Cardiac muscle cell (in vitro differentiated cells and primary cell): ENCODE measurements at regions not wholly inside any gene's neighbourhood (a gene's known extent, or its start where the extent isn't known, plus 50 kb on each side); places are given as distances from the start of the nearest gene placed in this dataset.
"Not testable (repeated sequence)": the region's sequence is repeated elsewhere in the genome, so short reads cannot be mapped to it uniquely, and the experiment has no call there.

Experiments used
- DNase-seq, 2 donors: peaks; one replicate each; pipeline versions ENCODE4 v3.0.0 to v3.0.0-alpha.2; 2010 to 2017; ENCODE audit warnings: low read depth in 1 of 2, low spot score in 1 of 2
- H3K27ac ChIP-seq: fragments of 200-600 bp; sonication (generic); 2 replicates; pipeline ENCODE4 v1.5.1; 2016
- H3K27me3 ChIP-seq: fragments of 200-600 bp; sonication (generic); 2 replicates; pipeline ENCODE4 v1.6.0; 2016; ENCODE audit warnings: control low read depth
- H3K36me3 ChIP-seq: fragments of 200-600 bp; sonication (generic); 2 replicates; pipeline ENCODE4 v1.5.1; 2016; ENCODE audit warnings: control low read depth
- H3K4me1 ChIP-seq: fragments of 200-600 bp; sonication (generic); 2 replicates; pipeline ENCODE4 v1.8.1; 2017; ENCODE audit warnings: low read depth, mild to moderate bottlenecking, mixed run types
- H3K4me3 ChIP-seq: fragments of 200-600 bp; sonication (generic); 2 replicates; pipeline ENCODE4 v1.5.1; 2016; ENCODE audit warnings: mild to moderate bottlenecking
- H3K9me3 ChIP-seq: fragments of 200-600 bp; sonication (generic); 2 replicates; pipeline ENCODE4 v1.5.1; 2017; ENCODE audit warnings: low read depth, mild to moderate bottlenecking, control low read depth
- CTCF ChIP-seq: IDR thresholded peaks from 2 replicates; pipeline ENCODE4 v1.5.1; 2012; ENCODE audit warnings: low read depth, mild to moderate bottlenecking, low read length

GRCh38 chr15:79501086-79501485, 69.0 kb downstream of the MINAR1 start:
- TF ChIP-seq CTCF, result no peak
- H3K4me3 ChIP-seq, result no peak overlapping the region
- H3K4me1 ChIP-seq, result no peaks in the 10 kb centered on the region
- no peak overlapping the region for H3K27ac ChIP-seq
- H3K36me3 ChIP-seq, result no peaks in the 10 kb centered on the region
- H3K27me3 ChIP-seq, result no peaks in the 10 kb centered on the region
- H3K9me3 ChIP-seq, result no peaks in the 10 kb centered on the region
- no peak for DNase-seq

GRCh38 chr15:79505956-79506355, 73.8 kb downstream of the MINAR1 start:
- TF ChIP-seq CTCF, result no peak
- DNase-seq, result no peak
- H3K4me1 ChIP-seq, result no peaks in the 10 kb centered on the region
- H3K27me3 ChIP-seq, result no peaks in the 10 kb centered on the region
- no peaks in the 10 kb centered on the region for H3K9me3 ChIP-seq
- H3K36me3 ChIP-seq, result no peaks in the 10 kb centered on the region
- no peak overlapping the region for H3K4me3 ChIP-seq
- no peak overlapping the region for H3K27ac ChIP-seq

DNA sequence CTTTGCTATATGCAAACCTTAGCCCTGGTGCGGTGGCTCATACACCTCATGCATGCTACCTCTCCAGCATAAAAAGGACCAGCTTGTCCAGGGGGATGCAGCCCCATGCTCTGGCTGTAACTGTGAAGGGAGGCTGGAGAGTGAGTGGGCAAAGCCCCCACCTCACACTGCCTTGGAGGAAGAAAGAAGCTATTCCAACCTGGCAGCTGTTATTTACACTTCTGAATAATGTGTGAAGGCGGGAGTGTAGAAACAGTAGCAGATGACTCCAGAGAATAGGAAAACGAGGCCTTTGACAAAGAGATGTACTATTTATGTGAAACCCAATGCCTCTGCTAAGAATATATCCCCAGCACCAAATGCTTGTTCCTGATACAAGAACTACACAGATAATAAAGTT, 80.7 kb downstream of the MINAR1 start:
- not testable (repeated sequence) for H3K36me3 ChIP-seq, H3K27ac ChIP-seq, H3K27me3 ChIP-seq, H3K9me3 ChIP-seq, DNase-seq, H3K4me1 ChIP-seq, H3K4me3 ChIP-seq

- H3K9me3 ChIP-seq, result no peaks in the 10 kb centered on the region
- H3K4me1 ChIP-seq, result no peaks in the 10 kb centered on the region
- no peak overlapping the region for H3K4me3 ChIP-seq
- H3K27me3 ChIP-seq, result no peaks in the 10 kb centered on the region
- no peaks in the 10 kb centered on the region for H3K36me3 ChIP-seq
- no peak for TF ChIP-seq CTCF
- H3K27ac ChIP-seq, result no peak overlapping the region
- no peak for DNase-seq
Observed at GRCh38 chr15:79513417-79513816, 81.3 kb downstream of the MINAR1 start.

DNA sequence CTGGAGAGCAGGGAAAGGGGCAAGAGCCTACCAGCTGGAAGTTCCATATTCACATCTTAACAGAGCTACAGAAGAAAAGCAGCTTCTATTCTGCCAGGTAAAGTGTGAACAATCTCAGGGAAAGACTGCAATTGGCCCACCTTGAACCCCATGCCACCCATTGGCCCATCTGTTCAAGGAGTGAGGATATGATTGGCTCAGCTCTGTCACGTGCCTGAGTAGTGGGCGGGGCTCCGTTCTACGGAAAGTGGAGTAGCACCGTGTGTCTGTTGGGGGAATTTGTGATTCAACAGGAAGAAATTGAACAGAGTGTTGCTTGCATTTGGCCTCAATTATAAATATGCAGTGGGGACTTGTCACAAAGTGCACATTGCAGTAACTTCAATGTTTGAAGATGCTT, 81.8 kb downstream of the MINAR1 start:
- Histone ChIP-seq H3K4me1 (no peaks in the 10 kb centered on the region), H3K4me3 (no peak overlapping the region), H3K9me3 (no peaks in the 10 kb centered on the region), H3K27ac (no peak overlapping the region), H3K36me3 (no peaks in the 10 kb centered on the region), H3K27me3 (no peaks in the 10 kb centered on the region)
- DNase-seq, result no peak
- TF ChIP-seq CTCF, result no peak

- H3K4me1 ChIP-seq, result no peaks in the 10 kb centered on the region
- no peak overlapping the region for H3K4me3 ChIP-seq
- TF ChIP-seq CTCF, result no peak
- no peaks in the 10 kb centered on the region for H3K9me3 ChIP-seq
- no peaks in the 10 kb centered on the region for H3K36me3 ChIP-seq
- no peak overlapping the region for H3K27ac ChIP-seq
- no peaks in the 10 kb centered on the region for H3K27me3 ChIP-seq
- no peak for DNase-seq
Observed at GRCh38 chr15:79515300-79516027, 83.3 kb downstream of the MINAR1 start.
